Endodermal cell (in vitro differentiated cells): ENCODE measurements at regions not wholly inside any gene's neighbourhood (a gene's known extent, or its start where the extent isn't known, plus 50 kb on each side); places are given as distances from the start of the nearest gene placed in this dataset.

Experiments used
- DNase-seq: peaks from one replicate; pipeline ENCODE4 v3.0.0-alpha.2; 2017
- H3K27ac ChIP-seq: 2 replicates; pipeline ENCODE4 v1.5.1; 2013; ENCODE audit warnings: mild to moderate bottlenecking, low read depth, low read length, moderate library complexity
- H3K27me3 ChIP-seq: 2 replicates; pipeline ENCODE4 v1.6.1; 2013; ENCODE audit warnings: mild to moderate bottlenecking, low read length, moderate library complexity; ENCODE audit not compliant: insufficient read depth, control insufficient read depth, poor library complexity, severe bottlenecking
- H3K36me3 ChIP-seq: 2 replicates; pipeline ENCODE4 v1.7.0; 2013; ENCODE audit warnings: mild to moderate bottlenecking, low read length, moderate library complexity; ENCODE audit not compliant: control insufficient read depth, insufficient read depth
- H3K4me1 ChIP-seq: one replicate; pipeline ENCODE4 v1.7.0; 2013; ENCODE audit warnings: low read length; ENCODE audit not compliant: control insufficient read depth, insufficient read depth
- H3K4me3 ChIP-seq: 2 replicates; pipeline ENCODE4 v1.5.1; 2013; ENCODE audit warnings: mild to moderate bottlenecking, low read length, moderate library complexity
- H3K9ac ChIP-seq: 2 replicates; pipeline ENCODE4 v1.6.1; 2013; ENCODE audit warnings: mild to moderate bottlenecking, low read length, moderate library complexity; ENCODE audit not compliant: poor library complexity, severe bottlenecking; ENCODE audit errors: extremely low read depth
- H3K9me3 ChIP-seq: 2 replicates; pipeline ENCODE4 v1.6.1; 2013; ENCODE audit warnings: mild to moderate bottlenecking, low read length, moderate library complexity; ENCODE audit not compliant: control insufficient read depth
- H3K27ac Mint-ChIP-seq: 2 replicates; pipeline ENCODE4 v1.8.0; 2020; ENCODE audit warnings: mixed read lengths
- H3K27me3 Mint-ChIP-seq: 2 replicates; pipeline ENCODE4 v1.8.0; 2021; ENCODE audit warnings: mild to moderate bottlenecking, mixed read lengths; ENCODE audit not compliant: insufficient read depth
- H3K36me3 Mint-ChIP-seq: 2 replicates; pipeline ENCODE4 v1.8.0; 2020; ENCODE audit warnings: low read depth, mixed read lengths
- H3K4me1 Mint-ChIP-seq: 2 replicates; pipeline ENCODE4 v1.8.0; 2020; ENCODE audit warnings: mixed read lengths
- H3K4me3 Mint-ChIP-seq: 2 replicates; pipeline ENCODE4 v1.8.0; 2020; ENCODE audit warnings: mild to moderate bottlenecking, moderate library complexity, mixed read lengths
- H3K9me3 Mint-ChIP-seq: 2 replicates; pipeline ENCODE4 v1.8.0; 2020; ENCODE audit warnings: mild to moderate bottlenecking, mixed read lengths
- CTCF ChIP-seq: fragments of 200-600 bp; sonication (generic); conservative IDR thresholded peaks from 2 replicates; pipeline ENCODE4 v1.5.0; 2021; ENCODE audit warnings: antibody characterized with exemption, mild to moderate bottlenecking
- WGBS, 2 experiments: methylation state at CpG; one replicate each; pipeline versions ENCODE4 v1.1.5 to v1.1.7; 2013; ENCODE audit warnings: missing lambda C conversion rate in 2 of 2, mixed read lengths in 1 of 2; ENCODE audit not compliant: insufficient coverage in 1 of 2, insufficient read length in 1 of 2; 5-methylcytosine and 5-hydroxymethylcytosine counted together

- H3K4me3 Mint-ChIP-seq: no peak overlapping the region
Measured at GRCh38 chr10:28942012-28942411, 264.7 kb downstream of the BAMBI start.

GRCh38 chr10:28945959-28946358 is 268.6 kb downstream of the BAMBI start:
- Mint-ChIP-seq H3K27ac (no peak overlapping the region), H3K36me3 (peaks cover 3% of the 10 kb centered on the region), H3K27me3 (peaks cover 2% of the 10 kb centered on the region), H3K9me3 (peaks cover 20% of the 10 kb centered on the region), H3K4me3 (no peak overlapping the region), H3K4me1 (peaks cover 15% of the 10 kb centered on the region)
- H3K27ac ChIP-seq: no peak overlapping the region
- no peak for TF ChIP-seq CTCF
- H3K9me3 ChIP-seq: peaks cover 19% of the 10 kb centered on the region
- WGBS, 2 experiments: no CpG with 5 or more reads among the region's 1 CpG
- H3K4me1 ChIP-seq: peaks cover 5% of the 10 kb centered on the region
- no peaks in the 10 kb centered on the region for H3K27me3 ChIP-seq
- no peak overlapping the region for H3K4me3 ChIP-seq
- no peak overlapping the region for H3K9ac ChIP-seq
- no peak for DNase-seq
- no peaks in the 10 kb centered on the region for H3K36me3 ChIP-seq

More at GRCh38 chr10:28942012-28942411, 264.7 kb downstream of the BAMBI start:
- H3K9ac ChIP-seq: no peak overlapping the region
- H3K27me3 Mint-ChIP-seq: peaks cover 3% of the 10 kb centered on the region
- H3K27ac ChIP-seq: no peak overlapping the region
- WGBS, 2 experiments: 100% methylated on average over 1 of the region's 1 CpG; no CpG with 5 or more reads in 1 of the 2 experiments
- peaks cover 20% of the 10 kb centered on the region for H3K9me3 Mint-ChIP-seq
- peaks cover 25% of the 10 kb centered on the region for H3K4me1 Mint-ChIP-seq
- H3K4me1 ChIP-seq: no peaks in the 10 kb centered on the region
- no peak for DNase-seq
- peaks cover 19% of the 10 kb centered on the region for H3K9me3 ChIP-seq
- no peaks in the 10 kb centered on the region for H3K36me3 ChIP-seq
- H3K27me3 ChIP-seq: no peaks in the 10 kb centered on the region
- TF ChIP-seq CTCF: no peak
- H3K27ac Mint-ChIP-seq: no peak overlapping the region
- H3K4me3 ChIP-seq: no peak overlapping the region
- H3K36me3 Mint-ChIP-seq: peaks cover 3% of the 10 kb centered on the region

GRCh38 chr10:28946479-28946878 is 269.2 kb downstream of the BAMBI start:
- Mint-ChIP-seq H3K36me3 (peaks cover 3% of the 10 kb centered on the region), H3K9me3 (peaks cover 20% of the 10 kb centered on the region), H3K27ac (no peak overlapping the region), H3K4me1 (peaks cover 17% of the 10 kb centered on the region), H3K27me3 (peaks cover 2% of the 10 kb centered on the region), H3K4me3 (no peak overlapping the region)
- H3K4me1 ChIP-seq: peaks cover 5% of the 10 kb centered on the region
- H3K27ac ChIP-seq: no peak overlapping the region
- DNase-seq: no peak
- H3K9ac ChIP-seq: no peak overlapping the region
- no peaks in the 10 kb centered on the region for H3K27me3 ChIP-seq
- no peak for TF ChIP-seq CTCF
- no peak overlapping the region for H3K4me3 ChIP-seq
- no peaks in the 10 kb centered on the region for H3K36me3 ChIP-seq
- H3K9me3 ChIP-seq: peaks cover 19% of the 10 kb centered on the region
- WGBS, 2 experiments: 95 to 100% methylated on average over 1 to 2 of the region's 2 CpGs
